WI38 (cell line): ENCODE measurements at regions not wholly inside any gene's neighbourhood (a gene's known extent, or its start where the extent isn't known, plus 50 kb on each side); places are given as distances from the start of the nearest gene placed in this dataset.

ENCODE experiments used
- H3K4me3 ChIP-seq: 2 replicates; pipeline ENCODE4 v1.5.1; 2011; ENCODE audit warnings: low read depth, mild to moderate bottlenecking, control low read depth, low read length
- CTCF ChIP-seq: IDR thresholded peaks from 2 replicates; pipeline ENCODE4 v1.5.1; 2012; ENCODE audit warnings: low read depth, mild to moderate bottlenecking, control low read depth, low read length

- no peak for TF ChIP-seq CTCF
Measured at GRCh38 chr1:37310064-37310463, 164.3 kb upstream of the ZC3H12A start.

GRCh38 chr1:37315371-37315846 lies 159.0 kb upstream of the ZC3H12A start:
- TF ChIP-seq CTCF, result no peak
- no peak overlapping the region for H3K4me3 ChIP-seq

More at GRCh38 chr1:37310064-37310463, 164.3 kb upstream of the ZC3H12A start:
- no peak overlapping the region for H3K4me3 ChIP-seq

GRCh38 chr1:37317870-37318467 lies 156.4 kb upstream of the ZC3H12A start:
- TF ChIP-seq CTCF, result no peak

GRCh38 chr1:37318490-37318889 lies 155.9 kb upstream of the ZC3H12A start:
- no peak for TF ChIP-seq CTCF
- H3K4me3 ChIP-seq, result no peak overlapping the region

More at GRCh38 chr1:37317870-37318467, 156.4 kb upstream of the ZC3H12A start:
- H3K4me3 ChIP-seq, result no peak overlapping the region

- no peak for TF ChIP-seq CTCF
Measured at GRCh38 chr1:37319284-37319683, 155.1 kb upstream of the ZC3H12A start.

GRCh38 chr1:37323486-37324377 lies 150.6 kb upstream of the ZC3H12A start:
- peak; percentile 74 for TF ChIP-seq CTCF
- no peak overlapping the region for H3K4me3 ChIP-seq

More at GRCh38 chr1:37319284-37319683, 155.1 kb upstream of the ZC3H12A start:
- H3K4me3 ChIP-seq, result no peak overlapping the region

GRCh38 chr1:37325010-37325409 lies 149.4 kb upstream of the ZC3H12A start:
- no peak overlapping the region for H3K4me3 ChIP-seq
- TF ChIP-seq CTCF, result no peak
